ENCODE measurements at regions not wholly inside any gene's neighbourhood (a gene's known extent, or its start where the extent isn't known, plus 50 kb on each side); places are given as distances from the start of the nearest gene placed in this dataset.
"Not testable (repeated sequence)": the region's sequence is repeated elsewhere in the genome, so short reads cannot be mapped to it uniquely, and the experiment has no call there.

DNA sequence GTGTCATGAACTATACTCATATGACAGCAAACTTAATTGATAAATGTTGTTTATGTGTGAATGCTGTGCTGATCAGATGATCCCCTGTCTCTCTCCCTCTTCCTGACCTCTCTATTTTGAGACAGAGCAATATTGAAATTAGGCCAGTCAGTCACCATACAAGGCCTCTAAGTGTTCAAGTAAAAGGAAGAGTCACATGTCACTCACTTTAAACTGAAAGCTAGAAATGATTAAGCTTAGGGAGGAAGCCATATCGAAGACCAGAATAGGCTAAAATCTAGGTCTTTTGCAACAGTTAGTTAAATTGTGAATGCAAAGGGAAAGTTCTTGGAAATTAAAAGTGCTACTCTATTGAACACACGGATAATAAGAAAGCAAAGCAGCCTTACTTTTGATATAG lies 498.6 kb downstream of the ZPLD1 start:
- Mint-ChIP-seq H3K36me3 (ENCODE audit: low read depth) (no peaks in the 10 kb centered on the region), H3K4me1 (ENCODE audit: low read depth) (no peaks in the 10 kb centered on the region), H3K27me3 (ENCODE audit: insufficient read depth) (no peaks in the 10 kb centered on the region), H3K27ac (no peak overlapping the region), H3K4me3 (no peak overlapping the region), H3K9me3 (no peaks in the 10 kb centered on the region)
- DNase-seq (ENCODE audit: low spot score): no peak
- intact Hi-C loops (cut with micrococcal nuclease): no loop called here

- Mint-ChIP-seq H3K27me3 (ENCODE audit: insufficient read depth) (no peaks in the 10 kb centered on the region), H3K36me3 (ENCODE audit: low read depth) (no peaks in the 10 kb centered on the region), H3K9me3 (no peaks in the 10 kb centered on the region), H3K4me3 (no peak overlapping the region), H3K27ac (no peak overlapping the region), H3K4me1 (ENCODE audit: low read depth) (no peaks in the 10 kb centered on the region)
- DNase-seq (ENCODE audit: low spot score): no peak
- intact Hi-C loops (cut with micrococcal nuclease): no loop called here
These were observed 501.8 kb downstream of the ZPLD1 start for GRCh38 chr3:102936511-102937045.

DNA sequence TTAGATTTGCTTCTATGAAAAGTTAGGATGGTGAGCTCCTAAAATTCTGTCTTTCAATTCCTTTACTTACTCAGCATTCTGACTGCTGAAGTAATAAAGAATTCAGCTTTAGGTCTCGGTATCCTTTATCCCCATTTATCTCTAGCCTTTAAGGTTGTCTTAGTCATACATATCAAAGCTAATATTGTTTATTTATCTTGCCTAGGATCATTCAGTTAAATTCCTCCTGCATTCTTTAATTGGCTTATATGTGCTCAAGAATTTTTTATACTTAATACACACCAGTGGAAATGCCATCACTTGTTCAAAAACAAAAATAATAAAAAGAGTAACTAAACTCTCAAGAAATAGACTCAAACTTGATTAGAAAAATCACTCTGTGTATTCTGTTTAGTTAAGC lies 507.0 kb downstream of the ZPLD1 start:
- no peaks in the 10 kb centered on the region for H3K27me3 Mint-ChIP-seq (ENCODE audit: insufficient read depth)
- no peak overlapping the region for H3K4me3 Mint-ChIP-seq
- intact Hi-C loops (cut with micrococcal nuclease): no loop called here
- H3K9me3 Mint-ChIP-seq: no peaks in the 10 kb centered on the region
- H3K27ac Mint-ChIP-seq: no peak overlapping the region
- H3K4me1 Mint-ChIP-seq (ENCODE audit: low read depth): no peaks in the 10 kb centered on the region
- H3K36me3 Mint-ChIP-seq (ENCODE audit: low read depth): no peaks in the 10 kb centered on the region
- DNase-seq (ENCODE audit: low spot score): no peak

- H3K9me3 Mint-ChIP-seq; H3K4me1 Mint-ChIP-seq (ENCODE audit: low read depth); H3K4me3 Mint-ChIP-seq; H3K27ac Mint-ChIP-seq; intact Hi-C loops (cut with micrococcal nuclease); H3K27me3 Mint-ChIP-seq (ENCODE audit: insufficient read depth); DNase-seq (ENCODE audit: low spot score); H3K36me3 Mint-ChIP-seq (ENCODE audit: low read depth): not testable (repeated sequence)
These were observed 511.6 kb downstream of the ZPLD1 start for GRCh38 chr3:102946445-102946844.

GRCh38 chr3:102972350-102972749 lies 537.5 kb downstream of the ZPLD1 start:
- no peaks in the 10 kb centered on the region for H3K27me3 Mint-ChIP-seq (ENCODE audit: insufficient read depth)
- H3K4me3 Mint-ChIP-seq: no peak overlapping the region
- intact Hi-C loops (cut with micrococcal nuclease): no loop called here
- no peaks in the 10 kb centered on the region for H3K9me3 Mint-ChIP-seq
- no peak for DNase-seq (ENCODE audit: low spot score)
- H3K4me1 Mint-ChIP-seq (ENCODE audit: low read depth): no peaks in the 10 kb centered on the region
- no peaks in the 10 kb centered on the region for H3K36me3 Mint-ChIP-seq (ENCODE audit: low read depth)
- H3K27ac Mint-ChIP-seq: no peak overlapping the region

DNA sequence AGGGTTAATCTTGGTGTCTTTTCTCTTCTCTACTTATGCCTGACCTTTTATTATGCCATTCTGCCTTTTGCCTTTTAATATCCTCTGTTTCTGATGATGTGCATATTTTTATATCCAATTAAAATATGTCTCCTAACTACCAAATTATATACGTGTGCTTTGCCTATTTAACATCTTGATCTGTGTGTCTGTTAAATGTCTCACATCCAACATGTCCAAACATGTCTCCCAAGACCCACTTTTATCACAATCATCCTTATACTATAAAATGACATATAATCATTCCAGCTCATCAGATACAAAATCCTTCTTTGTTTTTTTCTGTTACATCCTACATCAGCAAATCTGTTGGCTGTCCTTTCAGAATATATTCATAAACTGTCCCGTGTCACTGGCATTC lies 539.5 kb downstream of the ZPLD1 start:
- H3K27me3 Mint-ChIP-seq (ENCODE audit: insufficient read depth): no peaks in the 10 kb centered on the region
- H3K36me3 Mint-ChIP-seq (ENCODE audit: low read depth): no peaks in the 10 kb centered on the region
- H3K27ac Mint-ChIP-seq: no peak overlapping the region
- H3K4me1 Mint-ChIP-seq (ENCODE audit: low read depth): no peaks in the 10 kb centered on the region
- no peaks in the 10 kb centered on the region for H3K9me3 Mint-ChIP-seq
- intact Hi-C loops (cut with micrococcal nuclease): no loop called here
- no peak for DNase-seq (ENCODE audit: low spot score)
- no peak overlapping the region for H3K4me3 Mint-ChIP-seq

GRCh38 chr3:102979191-102979590 lies 544.4 kb downstream of the ZPLD1 start:
- H3K4me1 Mint-ChIP-seq (ENCODE audit: low read depth): no peaks in the 10 kb centered on the region
- H3K27ac Mint-ChIP-seq: no peak overlapping the region
- H3K4me3 Mint-ChIP-seq: no peak overlapping the region
- H3K9me3 Mint-ChIP-seq: no peaks in the 10 kb centered on the region
- no peaks in the 10 kb centered on the region for H3K27me3 Mint-ChIP-seq (ENCODE audit: insufficient read depth)
- H3K36me3 Mint-ChIP-seq (ENCODE audit: low read depth): no peaks in the 10 kb centered on the region
- intact Hi-C loops (cut with micrococcal nuclease): no loop called here
- DNase-seq (ENCODE audit: low spot score): no peak

DNA sequence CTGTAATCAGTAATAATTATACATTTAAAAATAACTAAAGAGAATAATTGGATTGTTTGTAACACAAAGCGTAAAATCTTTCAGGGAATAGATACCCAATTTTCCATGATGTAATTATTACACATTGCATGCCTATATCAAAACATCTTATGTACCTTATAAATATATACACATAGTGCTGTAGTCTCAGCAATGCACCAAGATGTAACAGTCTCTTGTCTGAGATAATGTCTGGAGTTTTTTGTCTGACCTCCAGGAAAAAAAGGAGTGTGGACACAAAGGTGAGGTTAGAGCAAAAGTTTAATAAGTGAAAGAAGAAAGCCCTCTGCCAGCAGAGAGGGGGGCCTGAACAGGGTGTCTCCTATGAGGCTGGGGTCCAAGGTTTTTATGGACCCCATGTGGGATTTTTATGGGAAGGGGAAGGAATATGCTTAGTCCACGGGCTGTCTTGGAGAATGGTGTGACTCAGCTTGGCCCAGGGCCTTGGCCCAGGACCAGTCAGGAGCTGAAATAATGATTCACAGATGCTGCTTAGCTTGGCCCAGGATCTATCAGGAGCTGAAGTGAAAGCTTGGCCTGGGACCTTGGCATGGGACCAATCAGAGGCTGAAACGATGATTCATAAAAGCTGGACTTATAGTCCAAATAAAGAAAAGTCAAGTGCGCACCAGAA lies 545.0 kb downstream of the ZPLD1 start:
- Mint-ChIP-seq H3K27ac (no peak overlapping the region), H3K4me1 (ENCODE audit: low read depth) (no peaks in the 10 kb centered on the region), H3K27me3 (ENCODE audit: insufficient read depth) (no peaks in the 10 kb centered on the region), H3K4me3 (no peak overlapping the region), H3K36me3 (ENCODE audit: low read depth) (no peaks in the 10 kb centered on the region), H3K9me3 (no peaks in the 10 kb centered on the region)
- DNase-seq (ENCODE audit: low spot score): no peak
- intact Hi-C loops (cut with micrococcal nuclease): no loop called here

- H3K36me3 Mint-ChIP-seq (ENCODE audit: low read depth): no peaks in the 10 kb centered on the region
- no peak overlapping the region for H3K27ac Mint-ChIP-seq
- intact Hi-C loops (cut with micrococcal nuclease): no loop called here
- H3K9me3 Mint-ChIP-seq: no peaks in the 10 kb centered on the region
- no peaks in the 10 kb centered on the region for H3K27me3 Mint-ChIP-seq (ENCODE audit: insufficient read depth)
- no peak for DNase-seq (ENCODE audit: low spot score)
- H3K4me1 Mint-ChIP-seq (ENCODE audit: low read depth): no peaks in the 10 kb centered on the region
- no peak overlapping the region for H3K4me3 Mint-ChIP-seq
These were observed 545.5 kb downstream of the ZPLD1 start for GRCh38 chr3:102980355-102980696.

- Mint-ChIP-seq H3K27ac (no peak overlapping the region), H3K4me3 (no peak overlapping the region), H3K27me3 (ENCODE audit: insufficient read depth) (no peaks in the 10 kb centered on the region), H3K36me3 (ENCODE audit: low read depth) (no peaks in the 10 kb centered on the region), H3K9me3 (no peaks in the 10 kb centered on the region), H3K4me1 (ENCODE audit: low read depth) (no peaks in the 10 kb centered on the region)
- intact Hi-C loops (cut with micrococcal nuclease): no loop called here
- no peak for DNase-seq (ENCODE audit: low spot score)
These were observed 567.8 kb downstream of the ZPLD1 start for GRCh38 chr3:103002425-103003176.

DNA sequence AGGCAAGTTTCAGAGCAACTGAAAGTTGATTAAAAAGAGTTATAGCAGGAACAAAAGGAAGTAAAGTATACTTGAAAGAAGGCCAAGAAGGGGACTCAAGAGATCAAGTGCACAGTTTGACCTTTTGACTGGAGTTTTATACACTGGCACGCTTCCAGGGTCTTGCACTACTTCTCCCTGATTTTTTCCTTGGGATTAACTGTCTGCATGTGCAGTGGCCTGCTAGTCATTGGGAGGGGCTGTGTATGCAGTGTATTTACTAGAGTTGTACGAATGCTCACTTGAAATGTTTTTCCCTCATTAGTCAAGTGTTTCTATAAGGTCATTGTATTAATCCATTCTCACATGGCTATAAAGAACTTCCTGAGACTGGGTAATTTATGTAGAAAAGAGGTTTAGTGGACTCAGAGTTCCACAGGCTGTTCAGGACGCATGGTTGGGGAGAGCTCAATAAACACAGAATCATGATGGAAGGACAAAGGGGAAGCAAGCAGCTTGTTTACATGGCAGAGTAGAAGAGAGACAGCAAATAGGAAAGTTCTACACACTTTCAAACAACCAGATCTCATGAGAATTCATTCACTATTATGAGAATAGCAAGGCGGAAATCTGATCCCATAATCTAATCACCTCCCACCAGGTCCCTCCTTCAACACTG lies 571.8 kb downstream of the ZPLD1 start:
- intact Hi-C loops (cut with micrococcal nuclease): no loop called here
- no peaks in the 10 kb centered on the region for H3K9me3 Mint-ChIP-seq
- H3K27me3 Mint-ChIP-seq (ENCODE audit: insufficient read depth): no peaks in the 10 kb centered on the region
- no peaks in the 10 kb centered on the region for H3K4me1 Mint-ChIP-seq (ENCODE audit: low read depth)
- H3K27ac Mint-ChIP-seq: no peak overlapping the region
- no peak for DNase-seq (ENCODE audit: low spot score)
- no peaks in the 10 kb centered on the region for H3K36me3 Mint-ChIP-seq (ENCODE audit: low read depth)
- no peak overlapping the region for H3K4me3 Mint-ChIP-seq

GRCh38 chr3:103009609-103010008 lies 574.8 kb downstream of the ZPLD1 start:
- no peak for DNase-seq (ENCODE audit: low spot score)
- no peaks in the 10 kb centered on the region for H3K36me3 Mint-ChIP-seq (ENCODE audit: low read depth)
- no peak overlapping the region for H3K27ac Mint-ChIP-seq
- no peaks in the 10 kb centered on the region for H3K27me3 Mint-ChIP-seq (ENCODE audit: insufficient read depth)
- H3K4me3 Mint-ChIP-seq: no peak overlapping the region
- H3K9me3 Mint-ChIP-seq: no peaks in the 10 kb centered on the region
- H3K4me1 Mint-ChIP-seq (ENCODE audit: low read depth): no peaks in the 10 kb centered on the region
- intact Hi-C loops (cut with micrococcal nuclease): no loop called here

DNA sequence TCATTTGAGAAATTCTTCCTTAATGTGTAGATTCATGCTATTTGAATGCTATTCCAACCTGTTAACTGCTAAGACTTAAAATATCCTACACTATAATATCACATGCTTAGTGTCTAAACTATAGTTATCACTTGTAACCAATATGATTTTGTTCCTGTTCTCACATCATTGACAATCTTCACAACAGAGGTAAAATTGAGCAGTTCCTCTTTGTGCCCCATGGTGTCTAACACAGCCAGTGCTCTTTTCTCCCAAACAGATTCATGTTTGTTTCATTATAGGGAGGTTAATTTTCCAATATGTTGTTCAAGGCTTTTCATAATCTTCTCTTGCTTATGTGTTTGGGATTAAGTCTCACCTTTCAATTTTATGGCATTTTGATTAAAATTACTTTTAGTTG lies 591.1 kb downstream of the ZPLD1 start:
- intact Hi-C loops (cut with micrococcal nuclease): no loop called here
- H3K4me1 Mint-ChIP-seq (ENCODE audit: low read depth): no peaks in the 10 kb centered on the region
- H3K4me3 Mint-ChIP-seq: no peak overlapping the region

More for the DNA sequence above, 591.1 kb downstream of the ZPLD1 start:
- Mint-ChIP-seq H3K27ac (no peak overlapping the region), H3K36me3 (ENCODE audit: low read depth) (no peaks in the 10 kb centered on the region), H3K27me3 (ENCODE audit: insufficient read depth) (no peaks in the 10 kb centered on the region), H3K9me3 (no peaks in the 10 kb centered on the region)
- no peak for DNase-seq (ENCODE audit: low spot score)
